ENCODE measurements at regions not wholly inside any gene's neighbourhood (a gene's known extent, or its start where the extent isn't known, plus 50 kb on each side); places are given as distances from the start of the nearest gene placed in this dataset.

DNA sequence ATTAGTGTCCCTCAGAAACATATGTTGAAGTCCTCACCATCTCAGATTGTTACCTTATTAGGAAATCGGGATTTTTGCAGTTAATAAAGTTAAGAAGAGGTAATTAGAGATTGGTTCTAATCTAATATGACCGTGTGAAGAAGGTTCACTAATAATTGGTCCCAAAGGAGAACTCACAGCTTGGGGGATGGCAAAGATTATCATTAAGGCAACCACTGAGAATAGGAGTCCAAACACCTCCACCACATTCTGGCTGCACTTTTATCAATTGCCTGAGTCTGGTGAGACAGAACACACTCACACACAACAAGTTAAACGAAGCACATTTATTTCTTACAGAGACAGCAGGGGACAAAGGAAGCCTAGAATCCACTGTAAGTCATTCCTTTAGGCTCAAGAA, 94.9 kb upstream of the PRDM9 start:
- TF ChIP-seq POLR2A (IDR thresholded peaks at IDR 0.05) (no peak), POLR2AphosphoS5 (IDR thresholded peaks at IDR 0.05) (no peak), EP300 (IDR thresholded peaks at IDR 0.05) (no peak)
- TF ChIP-seq, protein P1, sequence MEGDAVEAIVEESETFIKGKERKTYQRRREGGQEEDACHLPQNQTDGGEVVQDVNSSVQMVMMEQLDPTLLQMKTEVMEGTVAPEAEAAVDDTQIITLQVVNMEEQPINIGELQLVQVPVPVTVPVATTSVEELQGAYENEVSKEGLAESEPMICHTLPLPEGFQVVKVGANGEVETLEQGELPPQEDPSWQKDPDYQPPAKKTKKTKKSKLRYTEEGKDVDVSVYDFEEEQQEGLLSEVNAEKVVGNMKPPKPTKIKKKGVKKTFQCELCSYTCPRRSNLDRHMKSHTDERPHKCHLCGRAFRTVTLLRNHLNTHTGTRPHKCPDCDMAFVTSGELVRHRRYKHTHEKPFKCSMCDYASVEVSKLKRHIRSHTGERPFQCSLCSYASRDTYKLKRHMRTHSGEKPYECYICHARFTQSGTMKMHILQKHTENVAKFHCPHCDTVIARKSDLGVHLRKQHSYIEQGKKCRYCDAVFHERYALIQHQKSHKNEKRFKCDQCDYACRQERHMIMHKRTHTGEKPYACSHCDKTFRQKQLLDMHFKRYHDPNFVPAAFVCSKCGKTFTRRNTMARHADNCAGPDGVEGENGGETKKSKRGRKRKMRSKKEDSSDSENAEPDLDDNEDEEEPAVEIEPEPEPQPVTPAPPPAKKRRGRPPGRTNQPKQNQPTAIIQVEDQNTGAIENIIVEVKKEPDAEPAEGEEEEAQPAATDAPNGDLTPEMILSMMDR (IDR thresholded peaks at IDR 0.05): no peak
